A549 (cell line): ENCODE measurements at regions not wholly inside any gene's neighbourhood (a gene's known extent, or its start where the extent isn't known, plus 50 kb on each side); places are given as distances from the start of the nearest gene placed in this dataset.

Experiments used
- ATAC-seq, 2 experiments: fragments of 200-7000 bp in 1 of 2; fragments of >200 bp in 1 of 2; cut with Nextera tagmentation in 1 of 2; cut with Tn5 transposase in 1 of 2; 3 replicates each; pipeline versions ENCODE4 v1.8.0 to v1.9.1; 2018 to 2020; ENCODE audit warnings: mild to moderate bottlenecking in 1 of 2, moderate library complexity in 1 of 2
- CTCF ChIA-PET: fragments of 300-600 bp; sonication (Branson Sonifier 250); formaldehyde crosslinking; extraction: SDS; loops from one replicate; lab custom pipeline; 2021; ENCODE audit warnings: antibody characterized with exemption, inconsistent platforms; lab: Yijun Ruan, JAX
- POLR2A ChIA-PET: fragments of 350-600 bp; formaldehyde crosslinking; extraction: SDS; loops from one replicate; lab custom pipeline; 2021; ENCODE audit warnings: antibody characterized with exemption, inconsistent platforms; lab: Yijun Ruan, JAX
- DNase-seq, 2 experiments: peaks; one replicate each; pipeline versions ENCODE4 v3.0.0 to v3.0.0-alpha.2; 2011 to 2016; ENCODE audit warnings: low read depth in 1 of 2, low spot score in 1 of 2
- FAIRE-seq: peaks from 2 replicates; lab custom pipeline; 2011; peaks lifted over from hg19 to GRCh38; lab: Jason Lieb, UNC
- H3K27ac ChIP-seq, 2 experiments: fragments of >200 bp; sonication (Bioruptor Twin); formaldehyde crosslinking; 3 replicates each; pipeline ENCODE4 v1.5.1; 2016 to 2017
- H3K4me1 ChIP-seq: fragments of >200 bp; sonication (Bioruptor Twin); formaldehyde crosslinking; 3 replicates; pipeline ENCODE4 v1.6.1; 2016
- H3K4me2 ChIP-seq: fragments of >200 bp; sonication (Bioruptor Twin); formaldehyde crosslinking; 3 replicates; pipeline ENCODE4 v1.6.1; 2016
- H3K4me3 ChIP-seq: fragments of >200 bp; sonication (Bioruptor Twin); formaldehyde crosslinking; 3 replicates; pipeline ENCODE4 v1.5.1; 2016
- H3K9me3 ChIP-seq: fragments of >200 bp; sonication (Bioruptor Twin); formaldehyde crosslinking; 3 replicates; pipeline ENCODE4 v1.6.1; 2016
- E2F6 ChIP-seq: IDR thresholded peaks from 2 replicates; pipeline ENCODE4 v1.6.1; 2012; ENCODE audit warnings: low read depth, borderline replicate concordance
- ELK1 ChIP-seq: fragments of 150-350 bp; IDR thresholded peaks from 2 replicates; pipeline ENCODE4 v1.6.1; 2014; ENCODE audit warnings: low read depth, mild to moderate bottlenecking, low read length
- EP300 ChIP-seq, 2 experiments: fragments of >200 bp; sonication (Bioruptor Twin); formaldehyde crosslinking; IDR thresholded peaks; 2 replicates in 1 of 2; 3 replicates in 1 of 2; pipeline ENCODE4 v1.6.1; 2016 to 2017
- FOSB ChIP-seq: fragments of 250-450 bp; sonication (Bioruptor Pico); IDR thresholded peaks from 2 replicates; pipeline ENCODE4 v1.5.0; 2020; ENCODE audit warnings: mild to moderate bottlenecking, moderate library complexity
- FOSL2 ChIP-seq, 2 experiments: fragments of 450-650 bp in 1 of 2; fragments of >200 bp in 1 of 2; sonication (Bioruptor Twin) in 1 of 2; formaldehyde crosslinking; IDR thresholded peaks; 2 replicates each; pipeline versions ENCODE4 v1.5.0 to v1.6.1; 2016 to 2020; ENCODE audit warnings: mild to moderate bottlenecking in 1 of 2, moderate library complexity in 1 of 2
- GATA3 ChIP-seq: IDR thresholded peaks from 2 replicates; pipeline ENCODE4 v1.6.1; 2012; ENCODE audit warnings: borderline replicate concordance
- HES2 ChIP-seq: fragments of >200 bp; sonication (Bioruptor Twin); formaldehyde crosslinking; IDR thresholded peaks from 2 replicates; pipeline ENCODE4 v1.6.1; 2016
- HEYL ChIP-seq: fragments of 250-450 bp; sonication (Bioruptor Pico); IDR thresholded peaks from 2 replicates; pipeline ENCODE4 v1.8.0; 2021; ENCODE audit warnings: mild to moderate bottlenecking, moderate library complexity
- HOXA7 ChIP-seq: fragments of 250-450 bp; sonication (Bioruptor Pico); IDR thresholded peaks from 2 replicates; pipeline ENCODE4 v1.5.0; 2020; ENCODE audit warnings: mild to moderate bottlenecking, moderate library complexity
- HOXB13 ChIP-seq: fragments of 250-450 bp; sonication (Bioruptor Pico); IDR thresholded peaks from 2 replicates; pipeline ENCODE4 v1.5.0; 2020; ENCODE audit warnings: low read depth, mild to moderate bottlenecking, moderate library complexity
- JUNB ChIP-seq: fragments of >200 bp; sonication (Bioruptor Twin); formaldehyde crosslinking; IDR thresholded peaks from 2 replicates; pipeline ENCODE4 v1.6.1; 2016
- KDM1A ChIP-seq: fragments of 200-600 bp; sonication (generic); IDR thresholded peaks from 2 replicates; pipeline ENCODE4 v1.6.1; 2016; ENCODE audit warnings: low read depth, mild to moderate bottlenecking
- KDM5A ChIP-seq: fragments of 200-600 bp; sonication (generic); IDR thresholded peaks from 2 replicates; pipeline ENCODE4 v1.6.1; 2016; ENCODE audit warnings: antibody characterized with exemption, mild to moderate bottlenecking
- NFE2L2 ChIP-seq: fragments of 150-350 bp; conservative IDR thresholded peaks from 2 replicates; pipeline ENCODE4 v1.6.1; 2014; ENCODE audit warnings: low read length
- PHF8 ChIP-seq: fragments of 200-600 bp; sonication (generic); IDR thresholded peaks from 2 replicates; pipeline ENCODE4 v1.6.1; 2016; ENCODE audit warnings: low read depth, mild to moderate bottlenecking, antibody characterized with exemption, moderate library complexity, borderline replicate concordance
- RARB ChIP-seq: fragments of 250-450 bp; sonication (Bioruptor Pico); IDR thresholded peaks from 2 replicates; pipeline ENCODE4 v1.8.0; 2021; ENCODE audit warnings: mild to moderate bottlenecking, moderate library complexity
- RFX5 ChIP-seq: fragments of 450-650 bp; IDR thresholded peaks from 2 replicates; pipeline ENCODE4 v1.7.1; 2014; ENCODE audit warnings: antibody characterized with exemption, mild to moderate bottlenecking, moderate library complexity
- TP53 ChIP-seq: fragments of 250-450 bp; sonication (Bioruptor Pico); IDR thresholded peaks from 2 replicates; pipeline ENCODE4 v1.5.0; 2021; ENCODE audit warnings: mild to moderate bottlenecking, moderate library complexity
- ZFP36 ChIP-seq: fragments of 450-650 bp; IDR thresholded peaks from 2 replicates; pipeline ENCODE4 v1.6.1; 2014; ENCODE audit warnings: borderline replicate concordance; ENCODE audit not compliant: partially characterized antibody
- ZNF302 ChIP-seq: fragments of 250-450 bp; sonication (Bioruptor Pico); IDR thresholded peaks from 2 replicates; pipeline ENCODE4 v1.9.0; 2021; ENCODE audit warnings: inconsistent platforms, mild to moderate bottlenecking, moderate library complexity
- WGBS: methylation state at CpG from one replicate; pipeline ENCODE4 v1.1.6; 2017; ENCODE audit errors: missing lambda C conversion rate; 5-methylcytosine and 5-hydroxymethylcytosine counted together
- TF ChIP-seq, protein P1 (sequence below): IDR thresholded peaks from 2 replicates; pipeline ENCODE4 v1.6.1; 2012
- TF ChIP-seq, protein P2 (sequence below): fragments of >200 bp; sonication (Bioruptor Twin); formaldehyde crosslinking; IDR thresholded peaks from 3 replicates; pipeline ENCODE4 v1.6.1; 2016

DNA sequence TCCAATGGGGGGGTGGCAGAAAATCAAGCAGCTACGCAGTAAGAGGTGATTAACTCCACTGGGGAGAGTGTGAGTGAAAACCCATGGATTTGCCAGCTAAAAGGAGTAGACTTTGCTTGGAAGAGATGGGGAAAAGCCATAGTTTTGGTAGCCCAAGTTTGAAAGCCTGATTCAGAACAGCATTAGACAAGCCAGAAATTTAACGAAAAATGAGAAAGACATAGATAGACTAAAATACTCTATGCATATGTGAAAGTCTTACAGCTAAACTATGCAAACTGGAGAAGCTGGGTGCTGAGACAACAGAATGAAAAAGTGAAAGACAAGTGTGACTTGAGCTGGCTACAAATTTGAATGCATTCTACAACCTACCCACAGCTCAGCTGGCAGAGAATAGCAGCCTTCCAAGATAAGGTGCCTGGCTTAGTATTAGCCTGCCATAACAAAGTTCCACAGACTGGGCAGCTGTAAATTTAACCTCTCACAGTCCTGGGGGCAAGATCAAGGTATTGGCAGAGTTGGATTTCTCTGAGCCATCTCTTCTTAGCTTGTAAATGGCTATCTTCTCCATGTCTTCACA is 156.6 kb downstream of the CDC14C start:
- CTCF ChIA-PET: no interaction called here

DNA sequence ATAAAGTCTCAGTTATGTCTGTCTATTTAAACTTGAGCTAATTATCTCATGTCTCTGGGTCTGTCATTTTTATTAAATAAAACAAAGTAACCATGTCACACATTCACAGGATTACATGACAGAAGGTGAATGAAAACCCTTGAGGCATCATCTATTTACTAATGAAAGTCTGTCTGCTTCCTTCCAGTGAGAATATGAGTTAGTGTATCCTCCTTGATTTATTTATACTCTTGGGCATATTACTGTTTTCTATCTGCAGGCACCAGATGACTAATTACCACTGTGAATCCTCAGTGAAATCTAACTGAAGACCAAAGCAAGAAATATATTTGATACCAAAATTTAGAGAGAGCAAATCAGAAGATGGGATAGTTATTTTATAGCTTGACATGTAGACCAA is 163.7 kb downstream of the CDC14C start:
- ATAC-seq (no peak), DNase-seq (no peak), FAIRE-seq (no peak)
- no peak overlapping the region for H3K4me3 ChIP-seq
- ChIA-PET CTCF (no interaction called here), POLR2A (no interaction called here)
- H3K4me2 ChIP-seq: no peak overlapping the region
- H3K9me3 ChIP-seq: no peaks in the 10 kb centered on the region
- no peak overlapping the region for H3K27ac ChIP-seq
- H3K4me1 ChIP-seq: no peaks in the 10 kb centered on the region
- TF ChIP-seq PHF8 (no peak), JUNB (no peak), NFE2L2 (no peak), ELK1 (no peak), EP300 (IDR thresholded peaks at IDR 0.05) (no peak), RARB (CRISPR knock-in tag) (no peak), HOXA7 (CRISPR knock-in tag) (no peak), TP53 (CRISPR knock-in tag) (no peak), FOSL2 (IDR thresholded peaks at IDR 0.05) (no peak), FOSL2 (CRISPR knock-in tag; IDR thresholded peaks at IDR 0.05) (no peak), HES2 (no peak), GATA3 (no peak), HOXB13 (no peak), RFX5 (no peak), KDM1A (no peak)

More for the DNA sequence above, 156.6 kb downstream of the CDC14C start:
- FAIRE-seq (no peak), ATAC-seq (no peak), DNase-seq (no peak)
- TF ChIP-seq HEYL (CRISPR knock-in tag) (no peak), HES2 (no peak), ZFP36 (no peak), FOSL2 (IDR thresholded peaks at IDR 0.05) (no peak), FOSL2 (CRISPR knock-in tag; IDR thresholded peaks at IDR 0.05) (no peak), ZNF302 (CRISPR knock-in tag) (no peak), EP300 (IDR thresholded peaks at IDR 0.05) (no peak), E2F6 (no peak), FOSB (CRISPR knock-in tag) (no peak), KDM5A (no peak), RARB (CRISPR knock-in tag) (no peak)
- TF ChIP-seq, protein P1, sequence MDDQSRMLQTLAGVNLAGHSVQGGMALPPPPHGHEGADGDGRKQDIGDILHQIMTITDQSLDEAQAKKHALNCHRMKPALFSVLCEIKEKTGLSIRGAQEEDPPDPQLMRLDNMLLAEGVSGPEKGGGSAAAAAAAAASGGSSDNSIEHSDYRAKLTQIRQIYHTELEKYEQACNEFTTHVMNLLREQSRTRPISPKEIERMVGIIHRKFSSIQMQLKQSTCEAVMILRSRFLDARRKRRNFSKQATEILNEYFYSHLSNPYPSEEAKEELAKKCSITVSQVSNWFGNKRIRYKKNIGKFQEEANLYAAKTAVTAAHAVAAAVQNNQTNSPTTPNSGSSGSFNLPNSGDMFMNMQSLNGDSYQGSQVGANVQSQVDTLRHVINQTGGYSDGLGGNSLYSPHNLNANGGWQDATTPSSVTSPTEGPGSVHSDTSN: no peak
- TF ChIP-seq, protein P2, sequence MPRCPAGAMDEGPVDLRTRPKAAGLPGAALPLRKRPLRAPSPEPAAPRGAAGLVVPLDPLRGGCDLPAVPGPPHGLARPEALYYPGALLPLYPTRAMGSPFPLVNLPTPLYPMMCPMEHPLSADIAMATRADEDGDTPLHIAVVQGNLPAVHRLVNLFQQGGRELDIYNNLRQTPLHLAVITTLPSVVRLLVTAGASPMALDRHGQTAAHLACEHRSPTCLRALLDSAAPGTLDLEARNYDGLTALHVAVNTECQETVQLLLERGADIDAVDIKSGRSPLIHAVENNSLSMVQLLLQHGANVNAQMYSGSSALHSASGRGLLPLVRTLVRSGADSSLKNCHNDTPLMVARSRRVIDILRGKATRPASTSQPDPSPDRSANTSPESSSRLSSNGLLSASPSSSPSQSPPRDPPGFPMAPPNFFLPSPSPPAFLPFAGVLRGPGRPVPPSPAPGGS: no peak
- POLR2A ChIA-PET: no interaction called here
- H3K27ac ChIP-seq: no peak overlapping the region
- H3K4me1 ChIP-seq: no peaks in the 10 kb centered on the region
- 2% methylated on average over 2 of the region's 2 CpGs for WGBS
- H3K4me3 ChIP-seq: no peak overlapping the region
- H3K4me2 ChIP-seq: no peak overlapping the region
- no peaks in the 10 kb centered on the region for H3K9me3 ChIP-seq
